CD4-positive, CD25-positive, alpha-beta regulatory T cell (primary cell): ENCODE measurements at regions not wholly inside any gene's neighbourhood (a gene's known extent, or its start where the extent isn't known, plus 50 kb on each side); places are given as distances from the start of the nearest gene placed in this dataset.

Experiments
- ATAC-seq, 2 donors: fragments of 150-1000 bp; cut with Tn5 transposase; one replicate each; pipeline ENCODE4 v1.10.0; 2021; ENCODE audit warnings: low read depth in 2 of 2, moderate number of reproducible peaks in 2 of 2, moderate library complexity in 1 of 2
- DNase-seq, 3 donors: peaks; one replicate each; pipeline versions ENCODE4 v3.0.0 to v3.0.0-alpha.2; 2012 to 2022; ENCODE audit warnings: mixed read lengths in 1 of 3
- H3K27ac ChIP-seq: one replicate; pipeline ENCODE4 v1.7.0; 2013; ENCODE audit warnings: mild to moderate bottlenecking, low read length; ENCODE audit not compliant: insufficient read depth, poor library complexity, severe bottlenecking
- H3K27me3 ChIP-seq: one replicate; pipeline ENCODE4 v1.7.0; 2013; ENCODE audit warnings: low read length; ENCODE audit not compliant: control insufficient read depth, insufficient read depth
- H3K36me3 ChIP-seq: one replicate; pipeline ENCODE4 v1.7.0; 2013; ENCODE audit warnings: mild to moderate bottlenecking, low read length, moderate library complexity; ENCODE audit not compliant: control insufficient read depth, insufficient read depth
- H3K4me1 ChIP-seq: 2 replicates; pipeline ENCODE4 v1.7.0; 2013; ENCODE audit warnings: mild to moderate bottlenecking, low read length; ENCODE audit not compliant: insufficient read depth, control insufficient read depth, poor library complexity, severe bottlenecking
- H3K4me3 ChIP-seq: one replicate; pipeline ENCODE4 v1.7.0; 2013; ENCODE audit warnings: low read depth, mild to moderate bottlenecking, low read length, moderate library complexity
- H3K9me3 ChIP-seq, 2 experiments: 1 replicate in 1 of 2; 2 replicates in 1 of 2; pipeline ENCODE4 v1.7.0; 2013; ENCODE audit warnings: low read length in 2 of 2, mild to moderate bottlenecking in 1 of 2, moderate library complexity in 1 of 2; ENCODE audit not compliant: control insufficient read depth in 2 of 2
- H3K27ac Mint-ChIP-seq, 3 donors: one replicate each; pipeline ENCODE4 v1.8.0; 2020 to 2022; ENCODE audit warnings: mild to moderate bottlenecking in 3 of 3, mixed read lengths in 3 of 3, moderate library complexity in 2 of 3
- H3K27me3 Mint-ChIP-seq: one replicate; pipeline ENCODE4 v1.8.0; 2022; ENCODE audit warnings: mild to moderate bottlenecking, mixed read lengths
- H3K36me3 Mint-ChIP-seq: one replicate; pipeline ENCODE4 v1.8.0; 2020; ENCODE audit warnings: mixed read lengths
- H3K4me1 Mint-ChIP-seq, 4 donors: one replicate each; pipeline ENCODE4 v1.8.0; 2020 to 2022; ENCODE audit warnings: mixed read lengths in 4 of 4, mild to moderate bottlenecking in 1 of 4
- H3K4me3 Mint-ChIP-seq, 4 donors: one replicate each; pipeline ENCODE4 v1.8.0; 2020 to 2022; ENCODE audit warnings: mild to moderate bottlenecking in 4 of 4, mixed read lengths in 4 of 4, moderate library complexity in 3 of 4
- H3K9me3 Mint-ChIP-seq, 7 donors: one replicate each; pipeline ENCODE4 v1.8.0; 2020 to 2022; ENCODE audit warnings: mixed read lengths in 7 of 7, mild to moderate bottlenecking in 3 of 7, moderate library complexity in 2 of 7

- no peak overlapping the region for H3K27ac Mint-ChIP-seq
- Histone ChIP-seq H3K4me1 (no peaks in the 10 kb centered on the region), H3K36me3 (no peaks in the 10 kb centered on the region), H3K4me3 (no peak overlapping the region), H3K27me3 (no peaks in the 10 kb centered on the region), H3K27ac (no peak overlapping the region), H3K9me3 (no peaks in the 10 kb centered on the region)
- no peak for DNase-seq
- ATAC-seq, result no peak
- no peaks in the 10 kb centered on the region for H3K9me3 Mint-ChIP-seq
- no peaks in the 10 kb centered on the region for H3K36me3 Mint-ChIP-seq
- H3K4me1 Mint-ChIP-seq, result no peaks in the 10 kb centered on the region
- peaks cover 7% of the 10 kb centered on the region for H3K27me3 Mint-ChIP-seq
- H3K4me3 Mint-ChIP-seq, result no peak overlapping the region
These were observed 84.3 kb upstream of the SP8 start for GRCh38 chr7:20870977-20871376.

- Mint-ChIP-seq H3K27ac (no peak overlapping the region), H3K36me3 (no peaks in the 10 kb centered on the region), H3K27me3 (no peaks in the 10 kb centered on the region), H3K9me3 (peaks cover 0 to 9% (median 2%) of the 10 kb centered on the region in 7 donors), H3K4me1 (no peaks in the 10 kb centered on the region), H3K4me3 (no peak overlapping the region)
- no peaks in the 10 kb centered on the region for H3K36me3 ChIP-seq
- no peaks in the 10 kb centered on the region for H3K27me3 ChIP-seq
- DNase-seq (no peak), ATAC-seq (no peak)
- no peak overlapping the region for H3K27ac ChIP-seq
- no peak overlapping the region for H3K4me3 ChIP-seq
- no peaks in the 10 kb centered on the region for H3K4me1 ChIP-seq
- no peaks in the 10 kb centered on the region for H3K9me3 ChIP-seq
These were observed 106.1 kb upstream of the SP8 start for GRCh38 chr7:20892776-20893175.

GRCh38 chr7:20894806-20895205, 108.1 kb upstream of the SP8 start:
- Mint-ChIP-seq H3K36me3 (no peaks in the 10 kb centered on the region), H3K27ac (no peak overlapping the region), H3K4me3 (no peak overlapping the region), H3K9me3 (peaks cover 0 to 4% (median 0%) of the 10 kb centered on the region in 7 donors), H3K27me3 (no peaks in the 10 kb centered on the region), H3K4me1 (no peaks in the 10 kb centered on the region)
- Histone ChIP-seq H3K4me1 (no peaks in the 10 kb centered on the region), H3K27ac (no peak overlapping the region), H3K4me3 (no peak overlapping the region), H3K36me3 (no peaks in the 10 kb centered on the region), H3K9me3 (no peaks in the 10 kb centered on the region), H3K27me3 (no peaks in the 10 kb centered on the region)
- no peak for ATAC-seq
- no peak for DNase-seq

GRCh38 chr7:20895563-20895962, 108.9 kb upstream of the SP8 start:
- Histone ChIP-seq H3K9me3 (no peaks in the 10 kb centered on the region), H3K4me1 (no peaks in the 10 kb centered on the region), H3K4me3 (no peak overlapping the region), H3K27ac (no peak overlapping the region), H3K36me3 (no peaks in the 10 kb centered on the region), H3K27me3 (no peaks in the 10 kb centered on the region)
- H3K9me3 Mint-ChIP-seq, result peaks cover 0 to 4% (median 0%) of the 10 kb centered on the region in 7 donors
- no peak overlapping the region for H3K27ac Mint-ChIP-seq
- no peaks in the 10 kb centered on the region for H3K36me3 Mint-ChIP-seq
- H3K4me3 Mint-ChIP-seq, result no peak overlapping the region
- no peaks in the 10 kb centered on the region for H3K27me3 Mint-ChIP-seq
- DNase-seq, result no peak
- ATAC-seq, result no peak
- no peaks in the 10 kb centered on the region for H3K4me1 Mint-ChIP-seq

- H3K27me3 Mint-ChIP-seq, result no peaks in the 10 kb centered on the region
- ATAC-seq, result no peak
These were observed 110.3 kb upstream of the SP8 start for GRCh38 chr7:20896996-20897395.

GRCh38 chr7:20906801-20907453, 120.2 kb upstream of the SP8 start:
- Mint-ChIP-seq H3K9me3 (peaks cover 0 to 3% (median 0%) of the 10 kb centered on the region in 7 donors), H3K4me3 (no peak overlapping the region), H3K27me3 (no peaks in the 10 kb centered on the region), H3K27ac (no peak overlapping the region), H3K4me1 (no peaks in the 10 kb centered on the region), H3K36me3 (no peaks in the 10 kb centered on the region)
- no peak overlapping the region for H3K27ac ChIP-seq
- H3K4me3 ChIP-seq, result no peak overlapping the region
- no peaks in the 10 kb centered on the region for H3K9me3 ChIP-seq
- H3K36me3 ChIP-seq, result no peaks in the 10 kb centered on the region
- no peaks in the 10 kb centered on the region for H3K4me1 ChIP-seq
- DNase-seq (no peak), ATAC-seq (no peak)
- no peaks in the 10 kb centered on the region for H3K27me3 ChIP-seq

More at GRCh38 chr7:20896996-20897395, 110.3 kb upstream of the SP8 start:
- H3K4me3 Mint-ChIP-seq, result no peak overlapping the region
- H3K27ac ChIP-seq, result no peak overlapping the region
- H3K4me3 ChIP-seq, result no peak overlapping the region
- no peak for DNase-seq
- no peak overlapping the region for H3K27ac Mint-ChIP-seq
- no peaks in the 10 kb centered on the region for H3K36me3 ChIP-seq
- H3K36me3 Mint-ChIP-seq, result no peaks in the 10 kb centered on the region
- no peaks in the 10 kb centered on the region for H3K9me3 ChIP-seq
- no peaks in the 10 kb centered on the region for H3K27me3 ChIP-seq
- no peaks in the 10 kb centered on the region for H3K4me1 ChIP-seq
- no peaks in the 10 kb centered on the region for H3K4me1 Mint-ChIP-seq
- H3K9me3 Mint-ChIP-seq, result peaks cover 0 to 5% (median 0%) of the 10 kb centered on the region in 7 donors

- no peak overlapping the region for H3K27ac ChIP-seq
These were observed 124.4 kb upstream of the SP8 start for GRCh38 chr7:20911081-20911480.

GRCh38 chr7:20913853-20914252, 127.2 kb upstream of the SP8 start:
- H3K27ac ChIP-seq, result no peak overlapping the region
- DNase-seq (no peak), ATAC-seq (no peak)
- Mint-ChIP-seq H3K27me3 (peaks cover 4% of the 10 kb centered on the region), H3K4me3 (no peak overlapping the region), H3K27ac (no peak overlapping the region), H3K4me1 (no peaks in the 10 kb centered on the region), H3K36me3 (no peaks in the 10 kb centered on the region), H3K9me3 (peaks cover 0 to 2% (median 0%) of the 10 kb centered on the region in 7 donors)
- no peaks in the 10 kb centered on the region for H3K9me3 ChIP-seq
- H3K4me3 ChIP-seq, result no peak overlapping the region
- H3K27me3 ChIP-seq, result no peaks in the 10 kb centered on the region
- no peaks in the 10 kb centered on the region for H3K36me3 ChIP-seq
- no peaks in the 10 kb centered on the region for H3K4me1 ChIP-seq

More at GRCh38 chr7:20911081-20911480, 124.4 kb upstream of the SP8 start:
- Histone ChIP-seq H3K9me3 (no peaks in the 10 kb centered on the region), H3K27me3 (no peaks in the 10 kb centered on the region), H3K4me1 (no peaks in the 10 kb centered on the region), H3K36me3 (no peaks in the 10 kb centered on the region), H3K4me3 (no peak overlapping the region)
- H3K4me3 Mint-ChIP-seq, result no peak overlapping the region
- H3K36me3 Mint-ChIP-seq, result no peaks in the 10 kb centered on the region
- ATAC-seq (no peak), DNase-seq (no peak)
- H3K4me1 Mint-ChIP-seq, result no peaks in the 10 kb centered on the region
- no peak overlapping the region for H3K27ac Mint-ChIP-seq
- peaks cover 4% of the 10 kb centered on the region for H3K27me3 Mint-ChIP-seq
- peaks cover 0 to 4% (median 0%) of the 10 kb centered on the region in 7 donors for H3K9me3 Mint-ChIP-seq
